ENCODE measurements at regions not wholly inside any gene's neighbourhood (a gene's known extent, or its start where the extent isn't known, plus 50 kb on each side); places are given as distances from the start of the nearest gene placed in this dataset.

DNA sequence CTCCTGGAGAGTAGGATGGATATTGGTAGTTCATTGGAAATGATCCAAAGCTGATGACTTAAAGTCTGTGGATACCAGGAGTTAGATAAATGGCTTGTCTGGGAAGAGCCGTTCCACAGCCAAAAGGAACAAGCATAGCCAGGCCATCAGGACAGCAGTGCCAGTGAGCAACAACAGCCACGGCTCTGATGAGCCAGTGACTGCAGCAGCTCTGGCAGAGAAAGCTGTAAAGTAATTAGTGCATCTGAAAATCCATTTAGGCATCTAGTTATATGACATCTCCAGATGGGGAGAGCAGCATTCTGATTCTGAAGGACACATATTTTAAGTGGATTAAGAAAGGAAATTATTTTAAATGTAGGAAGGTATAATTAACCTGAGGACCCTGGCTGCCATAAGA, 256.2 kb upstream of the PLXNA2 start:
- TF ChIP-seq, protein P1, sequence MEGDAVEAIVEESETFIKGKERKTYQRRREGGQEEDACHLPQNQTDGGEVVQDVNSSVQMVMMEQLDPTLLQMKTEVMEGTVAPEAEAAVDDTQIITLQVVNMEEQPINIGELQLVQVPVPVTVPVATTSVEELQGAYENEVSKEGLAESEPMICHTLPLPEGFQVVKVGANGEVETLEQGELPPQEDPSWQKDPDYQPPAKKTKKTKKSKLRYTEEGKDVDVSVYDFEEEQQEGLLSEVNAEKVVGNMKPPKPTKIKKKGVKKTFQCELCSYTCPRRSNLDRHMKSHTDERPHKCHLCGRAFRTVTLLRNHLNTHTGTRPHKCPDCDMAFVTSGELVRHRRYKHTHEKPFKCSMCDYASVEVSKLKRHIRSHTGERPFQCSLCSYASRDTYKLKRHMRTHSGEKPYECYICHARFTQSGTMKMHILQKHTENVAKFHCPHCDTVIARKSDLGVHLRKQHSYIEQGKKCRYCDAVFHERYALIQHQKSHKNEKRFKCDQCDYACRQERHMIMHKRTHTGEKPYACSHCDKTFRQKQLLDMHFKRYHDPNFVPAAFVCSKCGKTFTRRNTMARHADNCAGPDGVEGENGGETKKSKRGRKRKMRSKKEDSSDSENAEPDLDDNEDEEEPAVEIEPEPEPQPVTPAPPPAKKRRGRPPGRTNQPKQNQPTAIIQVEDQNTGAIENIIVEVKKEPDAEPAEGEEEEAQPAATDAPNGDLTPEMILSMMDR (conservative IDR thresholded peaks at IDR 0.05; ENCODE audit: low read depth in 2 of 2): no peak
- TF ChIP-seq, protein P2, sequence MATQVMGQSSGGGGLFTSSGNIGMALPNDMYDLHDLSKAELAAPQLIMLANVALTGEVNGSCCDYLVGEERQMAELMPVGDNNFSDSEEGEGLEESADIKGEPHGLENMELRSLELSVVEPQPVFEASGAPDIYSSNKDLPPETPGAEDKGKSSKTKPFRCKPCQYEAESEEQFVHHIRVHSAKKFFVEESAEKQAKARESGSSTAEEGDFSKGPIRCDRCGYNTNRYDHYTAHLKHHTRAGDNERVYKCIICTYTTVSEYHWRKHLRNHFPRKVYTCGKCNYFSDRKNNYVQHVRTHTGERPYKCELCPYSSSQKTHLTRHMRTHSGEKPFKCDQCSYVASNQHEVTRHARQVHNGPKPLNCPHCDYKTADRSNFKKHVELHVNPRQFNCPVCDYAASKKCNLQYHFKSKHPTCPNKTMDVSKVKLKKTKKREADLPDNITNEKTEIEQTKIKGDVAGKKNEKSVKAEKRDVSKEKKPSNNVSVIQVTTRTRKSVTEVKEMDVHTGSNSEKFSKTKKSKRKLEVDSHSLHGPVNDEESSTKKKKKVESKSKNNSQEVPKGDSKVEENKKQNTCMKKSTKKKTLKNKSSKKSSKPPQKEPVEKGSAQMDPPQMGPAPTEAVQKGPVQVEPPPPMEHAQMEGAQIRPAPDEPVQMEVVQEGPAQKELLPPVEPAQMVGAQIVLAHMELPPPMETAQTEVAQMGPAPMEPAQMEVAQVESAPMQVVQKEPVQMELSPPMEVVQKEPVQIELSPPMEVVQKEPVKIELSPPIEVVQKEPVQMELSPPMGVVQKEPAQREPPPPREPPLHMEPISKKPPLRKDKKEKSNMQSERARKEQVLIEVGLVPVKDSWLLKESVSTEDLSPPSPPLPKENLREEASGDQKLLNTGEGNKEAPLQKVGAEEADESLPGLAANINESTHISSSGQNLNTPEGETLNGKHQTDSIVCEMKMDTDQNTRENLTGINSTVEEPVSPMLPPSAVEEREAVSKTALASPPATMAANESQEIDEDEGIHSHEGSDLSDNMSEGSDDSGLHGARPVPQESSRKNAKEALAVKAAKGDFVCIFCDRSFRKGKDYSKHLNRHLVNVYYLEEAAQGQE (IDR thresholded peaks at IDR 0.05; ENCODE audit: unreplicated experiment): no peak
- TF ChIP-seq POLR2AphosphoS5 (IDR thresholded peaks at IDR 0.05; ENCODE audit: low read depth): no peak
- TF ChIP-seq CREB1 (CRISPR knock-in tag; IDR thresholded peaks at IDR 0.05; ENCODE audit: low read depth): no peak
- no peak for TF ChIP-seq EZH2 (IDR thresholded peaks at IDR 0.05; ENCODE audit: low read depth, unreplicated experiment)
- no peak for TF ChIP-seq NANOG (IDR thresholded peaks at IDR 0.05; ENCODE audit: borderline replicate concordance)
- TF ChIP-seq, protein P3, sequence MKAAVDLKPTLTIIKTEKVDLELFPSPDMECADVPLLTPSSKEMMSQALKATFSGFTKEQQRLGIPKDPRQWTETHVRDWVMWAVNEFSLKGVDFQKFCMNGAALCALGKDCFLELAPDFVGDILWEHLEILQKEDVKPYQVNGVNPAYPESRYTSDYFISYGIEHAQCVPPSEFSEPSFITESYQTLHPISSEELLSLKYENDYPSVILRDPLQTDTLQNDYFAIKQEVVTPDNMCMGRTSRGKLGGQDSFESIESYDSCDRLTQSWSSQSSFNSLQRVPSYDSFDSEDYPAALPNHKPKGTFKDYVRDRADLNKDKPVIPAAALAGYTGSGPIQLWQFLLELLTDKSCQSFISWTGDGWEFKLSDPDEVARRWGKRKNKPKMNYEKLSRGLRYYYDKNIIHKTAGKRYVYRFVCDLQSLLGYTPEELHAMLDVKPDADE (IDR thresholded peaks at IDR 0.05): no peak
- no peak for TF ChIP-seq EZH2phosphoT487 (IDR thresholded peaks at IDR 0.05; ENCODE audit: unreplicated experiment)
- TF ChIP-seq ZNF114 (CRISPR knock-in tag; IDR thresholded peaks at IDR 0.05): no peak
- no peak for TF ChIP-seq STAT1 (IDR thresholded peaks at IDR 0.05; ENCODE audit: unreplicated experiment)
- no peak for TF ChIP-seq JUNB (IDR thresholded peaks at IDR 0.05; ENCODE audit: unreplicated experiment)

All from GM23338 (cell line).